Tibial nerve (tissue), 3 donors: ENCODE measurements at regions not wholly inside any gene's neighbourhood (a gene's known extent, or its start where the extent isn't known, plus 50 kb on each side); places are given as distances from the start of the nearest gene placed in this dataset.

Source experiments
- CTCF ChIP-seq, 5 experiments: fragments of 200-600 bp in 3 of 5; fragments of 450-650 bp in 2 of 5; sonication (generic) in 3 of 5; IDR thresholded peaks; one replicate each; pipeline ENCODE4 v1.5.1; 2016 to 2019; ENCODE audit warnings: antibody characterized with exemption in 5 of 5, mild to moderate bottlenecking in 3 of 5, moderate library complexity in 2 of 5
- POLR2A ChIP-seq, 2 donors: fragments of 450-650 bp; IDR thresholded peaks; one replicate each; pipeline ENCODE4 v1.6.1; 2017; ENCODE audit warnings: antibody characterized with exemption in 2 of 2, mild to moderate bottlenecking in 2 of 2, moderate library complexity in 2 of 2

GRCh38 chr17:15161395-15161794 is 103.7 kb downstream of the PMP22 start:
- no peak for TF ChIP-seq CTCF (IDR thresholded peaks at IDR 0.05)
- TF ChIP-seq POLR2A (IDR thresholded peaks at IDR 0.05): no peak
